GM19035 (cell line): ENCODE measurements at regions not wholly inside any gene's neighbourhood (a gene's known extent, or its start where the extent isn't known, plus 50 kb on each side); places are given as distances from the start of the nearest gene placed in this dataset.

Source experiments
- ATAC-seq: cut with Tn5 transposase; IDR thresholded peaks from one replicate; pipeline ENCODE4 v1.9.1; 2021; ENCODE audit not compliant: unreplicated experiment

DNA sequence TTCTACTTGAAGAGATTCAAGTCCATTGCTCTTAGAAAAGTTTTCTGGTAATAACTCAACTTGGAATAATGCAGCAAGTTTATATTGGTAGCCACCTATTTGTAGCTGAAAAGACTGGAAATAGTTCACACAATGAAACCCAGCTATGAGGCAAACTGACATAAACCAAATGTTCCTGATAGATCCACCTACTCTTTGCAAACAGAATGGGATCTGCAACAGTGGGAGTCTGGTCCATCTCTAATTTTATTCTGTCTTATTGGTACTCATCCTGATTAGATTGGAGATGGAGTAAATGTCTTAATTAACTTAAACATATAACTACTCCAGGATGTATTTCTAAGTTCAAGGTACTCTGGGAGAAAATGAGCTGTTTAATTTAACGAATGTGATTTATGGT, 438.0 kb downstream of the OLFM4 start:
- ATAC-seq, result no peak

DNA sequence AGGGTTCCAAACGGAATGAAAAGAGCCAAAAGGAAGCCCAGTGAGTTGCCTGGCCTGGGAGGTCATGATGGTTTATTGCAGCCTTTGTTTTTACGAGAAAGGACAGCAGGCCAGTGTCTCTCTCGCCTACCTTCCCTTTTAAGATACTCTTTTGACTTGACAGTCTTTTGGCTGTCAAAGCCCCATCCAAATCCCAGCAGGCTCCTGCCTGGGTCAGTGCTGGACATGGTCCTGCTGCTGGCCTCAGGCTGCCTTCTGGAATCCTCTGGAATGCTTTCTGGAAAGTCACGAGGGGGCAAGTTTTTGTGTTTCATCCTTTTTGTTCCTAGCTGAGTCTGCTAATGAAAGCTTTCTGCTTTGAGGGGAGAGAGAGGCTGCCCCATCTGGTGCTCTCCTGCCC, 444.8 kb downstream of the OLFM4 start:
- no peak for ATAC-seq

DNA sequence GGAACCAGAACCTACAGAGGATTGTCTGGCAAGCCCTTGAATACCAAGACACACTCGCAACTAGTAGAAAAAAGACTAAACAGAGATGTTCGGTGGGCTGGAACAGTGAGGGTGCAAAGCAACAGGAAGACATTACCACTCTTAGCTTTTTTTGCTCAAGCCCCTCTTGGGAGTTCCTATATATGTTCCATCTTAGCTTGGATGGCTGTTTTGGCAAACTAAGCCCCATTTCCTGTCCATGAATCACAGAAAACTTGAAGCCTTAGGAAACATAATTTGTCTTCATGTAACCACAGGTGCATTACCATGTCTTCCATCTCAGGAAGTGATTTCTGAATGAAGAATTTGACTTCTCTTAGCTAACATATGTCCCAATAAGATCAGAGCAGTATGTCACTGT, 446.3 kb downstream of the OLFM4 start:
- no peak for ATAC-seq

DNA sequence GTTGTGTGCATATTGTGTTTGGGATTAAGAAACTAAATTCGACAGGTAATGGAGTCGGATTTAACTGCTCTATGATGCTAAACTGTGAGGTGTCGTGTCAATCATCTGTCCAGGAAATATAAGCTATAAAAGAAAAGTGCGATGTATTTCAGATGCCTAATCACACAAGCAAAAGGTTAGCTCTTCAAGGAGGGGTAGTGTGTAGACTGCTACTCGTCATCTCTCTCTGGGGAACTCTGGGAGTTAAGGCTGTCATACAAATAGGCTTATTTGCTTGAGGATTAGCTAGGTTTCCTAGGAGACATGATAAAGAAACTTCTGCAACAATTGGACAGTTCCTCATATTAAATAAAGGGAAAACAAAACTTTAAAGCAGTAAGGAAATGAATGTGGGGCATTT, 462.1 kb downstream of the OLFM4 start:
- ATAC-seq, result no peak

DNA sequence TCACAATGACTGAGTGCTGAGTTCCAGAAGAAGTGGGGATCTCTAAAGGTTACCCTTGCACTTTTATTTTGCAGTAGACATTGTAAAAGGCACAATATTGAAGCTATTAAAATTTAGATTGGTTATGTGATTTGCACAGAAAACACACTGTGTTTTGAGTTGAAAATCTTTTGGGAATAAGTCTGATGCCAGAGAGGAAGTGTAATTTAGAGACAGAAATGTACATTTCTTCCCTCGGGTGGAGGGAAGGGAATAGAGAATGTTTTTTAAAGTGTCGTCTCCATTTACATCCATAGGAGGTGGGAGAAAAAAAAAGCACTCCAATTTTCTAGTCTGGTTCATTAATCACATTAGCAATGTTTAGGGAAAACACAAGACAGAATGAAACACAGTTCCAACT, 465.8 kb downstream of the OLFM4 start:
- no peak for ATAC-seq

DNA sequence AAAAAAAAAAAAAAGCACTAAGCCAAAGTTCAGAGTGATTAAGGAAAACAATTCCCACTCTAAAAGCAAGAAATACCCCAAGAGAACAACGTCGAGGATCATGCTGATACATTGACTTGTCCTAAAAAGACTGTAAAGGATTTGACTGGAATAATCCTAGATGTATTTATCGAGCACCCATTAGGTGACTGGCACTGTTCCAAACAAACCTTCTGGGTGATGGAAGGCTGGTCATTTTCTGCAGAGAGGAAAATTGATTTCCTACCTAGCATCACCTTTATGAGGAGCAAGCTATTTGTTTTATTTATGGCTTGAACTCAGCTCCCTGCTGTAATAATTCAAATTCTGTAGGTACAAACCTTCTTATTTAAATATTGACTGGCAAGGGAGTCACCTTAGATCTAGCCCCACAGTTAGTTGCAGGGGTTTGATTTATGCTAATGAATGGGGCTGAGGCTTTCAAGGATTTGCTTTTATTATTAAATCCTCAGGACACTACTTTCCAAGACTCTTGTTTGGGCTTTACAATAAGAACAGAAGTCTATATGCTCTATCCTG, 471.0 kb downstream of the OLFM4 start:
- ATAC-seq, result no peak

DNA sequence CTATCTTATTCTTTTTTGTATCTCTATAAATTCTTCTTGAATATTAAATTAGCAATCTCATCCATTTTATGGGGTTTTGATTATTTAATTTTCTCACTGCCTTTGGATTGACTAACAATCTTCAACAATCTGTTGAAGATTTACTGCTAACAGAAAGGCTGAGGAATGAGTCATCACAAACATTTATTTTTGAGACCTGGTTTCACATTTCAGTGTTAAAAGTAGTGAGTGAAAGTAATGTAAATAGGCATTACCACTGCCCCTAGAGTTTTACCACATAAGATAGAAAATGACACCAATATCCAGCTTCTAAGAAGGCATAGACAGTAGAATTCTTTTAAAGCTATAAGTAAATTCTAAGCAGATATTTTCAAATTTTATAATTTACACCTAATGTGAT, 472.8 kb downstream of the OLFM4 start:
- no peak for ATAC-seq

DNA sequence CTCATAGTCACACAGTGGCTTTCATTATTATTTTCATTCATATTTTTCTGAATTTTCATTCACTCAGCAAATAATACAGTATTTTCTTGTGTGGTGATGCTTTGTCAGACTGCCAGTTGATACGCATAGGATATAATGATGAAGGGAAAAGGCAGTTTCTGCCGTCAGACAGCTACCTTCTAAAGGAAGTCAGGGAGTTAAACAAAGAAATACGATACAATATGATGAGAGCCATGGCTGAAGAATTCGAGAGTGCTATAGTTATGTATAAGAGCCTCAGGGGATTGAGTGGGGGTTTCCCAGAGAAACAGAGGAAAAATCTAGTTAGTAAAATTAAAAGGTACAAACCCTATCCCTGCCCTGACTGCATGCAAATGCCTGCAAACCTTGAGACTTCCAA, 479.1 kb downstream of the OLFM4 start:
- ATAC-seq, result no peak

DNA sequence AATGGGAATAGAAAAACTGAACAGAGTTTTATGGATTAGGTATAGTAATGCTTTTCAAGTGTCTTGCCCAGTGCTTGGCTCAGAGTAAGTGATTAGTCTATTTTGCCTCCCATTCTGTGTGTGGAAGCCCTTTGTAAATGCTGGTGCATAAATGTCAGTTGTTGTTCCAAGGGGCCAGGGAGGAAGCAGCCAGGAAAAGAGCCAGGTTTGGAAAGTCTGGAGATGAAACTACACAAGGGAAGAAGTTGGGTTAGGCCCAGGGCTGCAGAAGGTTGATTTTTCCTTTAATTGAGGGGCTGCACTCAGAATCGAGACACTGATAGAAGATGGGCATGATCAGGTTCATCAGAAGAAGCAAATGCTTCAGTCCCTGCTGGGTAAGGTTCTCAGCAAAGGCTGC, 484.0 kb downstream of the OLFM4 start:
- ATAC-seq, result no peak

DNA sequence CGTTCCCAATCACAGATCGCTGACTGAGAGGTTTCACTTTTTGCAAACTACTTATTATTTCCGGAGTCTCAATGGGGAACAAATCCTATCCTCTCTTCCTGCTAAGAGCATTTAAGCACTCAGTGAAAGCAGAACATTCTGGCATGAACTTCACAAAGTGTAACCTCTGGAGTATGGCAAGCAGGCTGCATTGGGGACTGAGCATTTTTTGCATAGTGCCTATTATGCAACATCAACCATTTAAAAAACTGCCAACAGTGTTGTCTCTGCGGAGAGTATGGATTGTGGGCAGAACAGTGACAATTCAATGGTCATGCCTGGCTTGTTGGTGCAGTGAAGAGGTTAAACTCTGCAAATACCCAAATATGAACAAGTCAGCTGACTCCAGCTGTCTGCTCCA, 484.6 kb downstream of the OLFM4 start:
- ATAC-seq, result no peak

DNA sequence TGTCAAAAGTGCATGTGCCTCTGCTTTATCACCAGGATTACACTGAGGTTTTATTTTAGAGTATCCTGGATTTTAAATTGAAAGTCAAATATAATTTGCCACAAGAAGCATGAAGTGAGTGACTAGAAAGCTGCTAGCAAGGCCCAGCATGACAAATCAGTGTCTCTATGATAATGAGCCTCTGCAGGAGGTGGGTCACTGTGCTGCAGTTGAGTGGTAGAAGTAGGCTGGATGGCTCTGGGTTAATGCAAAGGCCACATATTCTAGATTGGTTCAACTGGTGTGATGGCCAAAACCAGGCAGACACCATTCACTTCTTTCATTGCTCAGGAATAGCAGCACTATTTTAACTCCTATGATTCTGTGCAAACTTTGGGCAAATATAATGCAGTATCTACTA, 491.5 kb downstream of the OLFM4 start:
- ATAC-seq, result no peak

DNA sequence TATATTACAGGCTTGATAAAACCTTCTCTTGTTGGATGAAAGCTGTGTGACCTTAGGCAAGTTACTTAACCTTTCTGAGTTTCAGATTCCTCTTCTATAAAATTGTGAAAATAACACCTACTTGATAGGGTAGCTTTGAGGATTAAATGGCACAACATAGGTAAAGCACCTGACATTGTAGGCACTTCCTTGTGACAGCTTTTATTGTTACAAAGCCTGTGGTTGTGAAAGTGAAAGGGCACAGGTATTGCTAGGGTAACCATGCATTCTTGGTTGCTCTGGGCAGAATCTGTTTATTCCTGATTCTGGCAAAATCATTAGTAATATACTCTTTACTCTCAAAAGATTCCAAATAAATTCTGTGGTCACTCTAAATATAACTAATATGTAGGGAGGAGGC, 493.4 kb downstream of the OLFM4 start:
- ATAC-seq, result no peak

DNA sequence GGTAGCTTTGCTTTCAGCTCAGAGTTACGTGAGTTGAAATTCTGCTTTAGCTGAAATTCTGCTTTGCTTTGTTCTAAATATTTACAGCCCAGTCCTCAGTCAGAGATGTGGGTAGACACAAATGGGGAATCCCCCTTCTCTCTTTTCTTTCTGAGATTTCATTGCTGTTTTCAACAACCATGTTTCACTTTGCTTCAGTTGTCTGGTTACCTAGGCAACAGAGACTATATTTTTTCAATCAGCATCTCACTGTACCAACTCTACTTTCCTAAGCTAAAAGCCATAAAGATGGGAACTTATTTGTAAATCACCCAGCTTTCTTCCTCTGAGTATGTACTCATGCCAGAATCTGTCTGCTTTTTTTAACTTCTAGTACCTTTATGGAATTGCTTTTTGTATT, 509.0 kb downstream of the OLFM4 start:
- no peak for ATAC-seq

DNA sequence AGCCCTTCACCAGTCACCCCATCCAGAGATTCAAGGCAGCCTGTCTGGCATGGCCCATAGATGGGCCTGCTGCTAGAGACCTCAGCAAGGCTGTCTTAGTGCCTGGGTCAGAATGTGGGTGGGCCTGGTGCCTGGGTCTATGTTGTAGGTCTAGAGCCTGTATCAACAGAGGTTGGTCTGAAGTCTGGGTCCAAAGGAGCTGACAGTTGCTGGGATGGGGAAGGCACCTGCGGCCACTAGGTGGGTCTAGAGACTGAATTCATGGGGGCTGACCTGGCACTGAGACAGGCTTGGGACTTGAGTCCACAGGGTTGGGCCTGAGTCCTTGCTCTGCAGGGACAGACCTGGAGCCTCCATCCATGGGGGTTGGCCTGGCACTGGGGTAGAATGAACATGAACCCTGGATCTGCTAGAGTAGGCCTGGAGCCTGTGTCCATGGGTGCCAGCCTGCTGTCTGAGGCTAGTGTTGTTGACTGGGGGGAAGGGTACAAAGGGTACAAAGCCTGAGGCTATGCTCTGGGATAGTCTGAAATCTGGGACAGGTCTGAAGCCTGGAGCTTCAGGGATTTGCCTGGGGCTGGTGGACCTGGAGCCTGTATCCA, 516.8 kb downstream of the OLFM4 start:
- no peak for ATAC-seq

DNA sequence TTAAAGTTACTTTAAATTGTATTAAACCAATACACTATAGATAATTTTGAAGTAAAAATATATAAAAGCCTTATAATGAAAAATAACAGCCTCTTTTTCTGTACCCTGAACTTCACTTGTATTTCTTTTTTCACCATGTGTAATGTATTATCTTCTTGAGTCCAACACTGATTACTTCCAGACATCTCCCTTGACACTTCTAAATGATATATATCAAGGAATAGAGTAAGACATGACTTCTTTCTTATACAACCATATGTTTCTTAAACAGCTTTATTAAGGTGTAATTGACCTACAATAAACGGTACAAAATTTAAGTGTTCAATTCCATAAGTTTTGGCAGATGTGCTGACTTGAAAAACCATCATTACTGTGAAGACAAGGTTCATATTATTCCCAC, 531.9 kb downstream of the OLFM4 start:
- ATAC-seq, result no peak

DNA sequence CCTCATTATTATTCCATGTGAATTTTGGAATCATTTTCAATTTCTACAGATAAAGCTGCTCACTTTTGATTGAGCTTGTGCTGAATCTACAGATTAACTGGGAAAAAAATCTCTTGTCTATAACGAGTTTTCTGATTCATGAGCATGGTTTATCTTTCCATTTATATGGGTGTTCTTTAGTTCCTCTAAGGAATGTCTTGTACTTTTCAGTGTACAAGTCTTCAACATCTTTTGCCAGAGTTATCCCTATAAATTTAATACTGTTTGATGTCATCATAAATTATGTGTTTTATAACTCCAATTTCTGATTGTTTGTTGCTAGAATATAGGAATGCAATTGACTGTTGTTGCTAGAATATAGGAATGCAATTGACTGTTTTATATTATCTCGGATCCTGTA, 533.8 kb downstream of the OLFM4 start:
- ATAC-seq, result no peak

DNA sequence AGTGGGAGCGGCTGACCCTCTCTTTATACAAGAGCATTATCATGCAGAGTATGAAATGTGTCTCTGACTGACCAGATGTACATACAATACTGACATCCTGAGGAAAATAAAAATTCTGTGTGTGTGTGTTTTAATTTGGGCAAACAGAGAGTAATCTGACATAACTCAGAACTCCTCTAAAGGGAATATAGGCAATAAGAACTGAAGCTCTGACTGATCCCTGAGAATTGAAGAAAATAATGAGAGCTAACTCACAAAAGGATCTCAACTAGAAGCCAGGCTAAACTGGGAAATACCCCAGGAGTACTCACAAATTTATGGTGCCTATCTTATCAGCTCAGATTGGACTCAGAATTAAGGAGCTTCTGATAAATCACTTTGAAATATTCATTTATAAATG, 539.9 kb downstream of the OLFM4 start:
- no peak for ATAC-seq

DNA sequence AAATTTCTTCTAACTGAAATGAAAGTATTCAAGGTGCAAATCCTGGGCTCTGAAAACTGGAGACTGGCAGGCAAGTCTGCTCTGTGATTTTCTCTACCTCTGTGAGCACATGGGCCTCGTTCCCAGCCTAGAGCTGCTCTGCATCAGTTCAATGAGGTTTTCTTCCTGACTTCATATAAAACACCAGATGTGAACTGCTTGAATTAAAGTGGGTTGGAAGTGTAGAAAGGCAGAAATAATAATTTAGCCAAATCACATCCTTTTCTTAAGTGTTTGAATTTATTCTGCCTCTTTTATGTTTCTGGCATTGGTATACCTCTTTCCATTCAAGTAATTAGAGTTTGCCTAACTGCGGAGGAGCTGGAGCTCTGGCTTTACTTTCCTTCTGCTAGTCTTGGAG, 540.8 kb downstream of the OLFM4 start:
- no peak for ATAC-seq

DNA sequence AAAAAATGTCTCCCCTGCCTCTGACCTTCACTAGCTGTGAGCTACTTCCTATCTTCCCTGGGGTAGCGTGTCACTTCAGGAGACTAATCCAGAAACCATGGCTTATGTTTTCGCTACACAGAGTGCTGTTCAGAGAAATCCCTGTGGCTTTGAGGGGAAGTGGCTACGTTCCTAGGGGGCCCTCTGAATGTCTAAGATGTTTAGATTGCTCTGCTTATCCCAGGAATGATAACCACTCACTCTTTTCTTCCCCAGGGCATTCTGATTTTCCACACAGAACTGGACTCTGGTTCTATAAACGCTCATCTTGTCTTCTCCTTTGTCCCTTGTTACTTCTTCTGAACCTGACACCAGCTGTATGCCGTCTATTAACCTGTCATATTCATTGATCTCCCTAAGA, 572.5 kb downstream of the OLFM4 start:
- no peak for ATAC-seq

DNA sequence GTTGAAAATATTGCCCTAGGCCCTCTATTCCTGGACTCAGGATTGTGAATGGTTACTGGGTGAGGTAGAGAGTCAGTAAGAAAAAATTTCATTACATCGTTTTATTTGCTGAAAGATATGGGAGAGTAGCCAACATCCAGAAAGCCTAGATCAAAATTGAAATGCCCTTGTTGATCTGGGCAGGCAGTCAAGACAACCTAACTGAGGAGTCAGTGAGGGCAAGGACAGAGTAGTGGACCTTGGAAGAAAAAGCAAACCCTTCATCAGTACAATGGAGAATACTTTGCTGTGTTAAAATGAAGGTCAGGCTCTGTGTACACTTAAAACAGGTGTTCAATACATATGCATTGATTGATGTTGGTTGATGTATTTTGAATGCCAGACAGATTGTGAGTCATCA, 576.7 kb downstream of the OLFM4 start:
- ATAC-seq, result no peak

DNA sequence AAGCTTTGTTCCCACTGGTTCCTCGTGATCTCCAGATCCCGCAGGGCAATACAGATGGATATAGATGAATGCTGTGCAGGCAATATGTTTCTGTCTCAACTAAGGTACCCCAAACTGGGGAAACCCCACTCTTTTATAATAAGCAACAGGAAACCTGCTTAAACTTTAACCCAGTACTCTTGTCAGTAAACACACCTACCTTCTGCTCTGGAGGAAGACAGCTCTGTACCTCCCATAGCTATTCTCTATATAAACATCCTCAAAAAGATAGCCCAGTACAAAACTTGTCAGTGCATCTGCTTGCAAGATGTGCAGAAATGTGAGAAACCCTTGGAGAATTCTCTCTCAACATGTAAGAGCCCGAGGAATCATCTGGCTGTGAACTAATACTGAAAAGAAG, 583.6 kb downstream of the OLFM4 start:
- no peak for ATAC-seq

DNA sequence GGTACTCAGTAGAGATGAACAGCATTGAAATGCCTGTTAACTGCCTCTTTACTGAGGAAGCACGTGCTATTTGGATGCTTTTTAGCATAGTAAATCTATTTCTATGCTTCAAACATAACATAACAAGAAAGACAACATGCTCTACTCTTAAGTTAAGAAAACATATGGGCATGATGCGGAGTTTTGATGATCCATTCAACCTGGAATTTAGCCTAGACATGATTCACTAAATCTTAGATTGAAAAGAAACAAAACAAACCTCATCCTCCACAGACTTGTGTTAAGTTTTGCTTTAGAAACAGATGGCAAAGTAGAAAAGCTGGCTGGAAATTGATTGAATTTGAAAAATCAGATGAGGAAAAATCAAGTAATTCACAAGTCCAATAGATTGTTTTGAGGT, 593.8 kb downstream of the OLFM4 start:
- ATAC-seq, result no peak

DNA sequence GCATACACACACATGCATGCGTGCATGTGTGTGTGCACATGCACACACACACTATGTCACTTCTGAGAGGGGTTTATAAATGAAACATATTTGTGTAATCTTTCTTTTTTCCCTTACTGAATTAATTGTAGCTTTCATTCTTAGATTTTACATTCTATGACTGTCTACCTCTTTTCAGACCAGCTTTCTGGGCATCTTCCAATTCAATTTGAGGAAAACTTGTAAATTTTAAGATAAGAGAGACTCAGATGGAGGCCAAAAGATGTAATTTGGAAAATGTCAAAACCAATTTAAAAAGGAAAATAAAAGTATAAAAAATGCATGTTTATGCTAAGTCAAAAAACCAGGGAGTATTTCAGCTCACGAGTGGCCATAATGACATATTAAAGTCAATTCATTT, 594.5 kb downstream of the OLFM4 start:
- ATAC-seq, result no peak

DNA sequence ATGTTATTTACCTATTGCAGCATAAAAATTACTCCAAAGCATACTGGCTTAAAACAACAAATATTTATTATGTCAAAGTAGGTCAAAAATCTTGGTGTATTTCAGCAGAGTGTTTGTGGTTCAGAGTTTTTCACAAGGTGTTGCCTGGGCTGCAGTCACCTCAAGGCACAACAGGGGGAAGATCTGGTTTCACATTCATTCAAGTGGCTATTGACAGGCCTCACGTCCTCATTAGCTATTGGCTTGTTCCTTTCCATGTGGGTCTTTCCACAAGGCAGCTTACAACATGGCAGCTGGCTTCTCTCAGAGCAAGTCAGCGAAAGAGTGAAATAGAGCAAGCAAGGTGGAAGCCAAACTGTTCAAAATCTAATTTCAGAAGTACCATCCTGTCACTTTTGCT, 602.9 kb downstream of the OLFM4 start:
- ATAC-seq, result no peak
